ENCODE measurements at regions not wholly inside any gene's neighbourhood (a gene's known extent, or its start where the extent isn't known, plus 50 kb on each side); places are given as distances from the start of the nearest gene placed in this dataset.
"Not testable (repeated sequence)": the region's sequence is repeated elsewhere in the genome, so short reads cannot be mapped to it uniquely, and the experiment has no call there.

- no peak for DNase-seq (ENCODE audit: low read depth in 2 of 2)
Measured at GRCh38 chr1:10910681-10911489, 101.6 kb upstream of the TARDBP start.

DNA sequence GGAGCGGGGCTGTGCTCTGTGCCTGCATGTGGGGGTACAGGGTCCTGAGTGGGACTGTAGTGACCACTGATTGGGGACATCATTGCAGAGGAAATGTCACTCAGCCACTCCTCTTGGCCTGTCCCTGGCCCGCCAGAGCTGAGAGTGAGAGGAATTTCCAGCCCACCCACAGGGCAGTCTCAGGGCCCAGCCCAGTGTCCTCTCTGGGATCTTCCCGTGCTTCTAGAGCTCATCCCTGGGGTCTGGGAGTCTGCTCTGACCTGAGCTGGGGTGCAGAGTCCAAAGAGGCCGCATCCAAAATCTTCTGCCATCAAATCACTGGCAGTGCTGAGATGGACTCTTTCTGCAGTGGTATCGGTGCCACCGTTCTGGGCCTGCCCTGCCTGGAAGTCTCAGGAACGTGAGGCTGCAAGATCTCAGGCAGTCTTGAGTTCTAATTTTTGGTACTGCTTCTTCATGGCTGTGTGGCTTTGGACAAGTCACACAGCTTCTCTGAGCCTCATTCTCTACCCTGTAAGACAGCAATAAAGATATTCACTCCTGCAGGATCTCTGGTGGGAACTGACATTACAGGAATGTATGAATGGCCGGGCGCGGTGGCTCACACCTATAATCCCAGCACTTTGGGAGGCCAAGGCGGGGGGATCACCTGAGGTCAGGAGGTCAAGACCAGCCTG is 100.8 kb upstream of the TARDBP start:
- DNase-seq (ENCODE audit: low read depth in 2 of 2) = no peak

GRCh38 chr1:10912441-10912840 is 100.0 kb upstream of the TARDBP start:
- DNase-seq (ENCODE audit: low read depth in 2 of 2) = no peak

DNA sequence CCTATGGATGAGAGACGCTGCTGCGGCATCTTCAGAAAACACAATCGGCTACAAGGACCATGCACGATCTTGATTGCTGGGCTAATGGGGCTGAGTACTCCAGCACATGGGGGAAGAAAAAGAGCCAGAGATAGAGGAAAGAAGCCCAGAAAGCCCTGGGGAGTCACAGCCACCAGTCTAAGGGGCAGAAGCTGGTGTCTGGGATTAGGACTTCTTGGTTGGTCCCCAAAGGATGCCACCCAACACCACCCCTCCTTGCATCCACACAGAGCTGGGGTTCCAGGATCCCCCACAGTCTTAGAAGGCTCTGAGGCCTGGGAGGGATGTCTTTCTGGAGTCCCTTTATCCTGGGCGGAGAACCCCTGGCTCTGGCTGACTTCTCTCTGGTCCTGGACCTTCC is 98.4 kb upstream of the TARDBP start:
- no peak for DNase-seq (ENCODE audit: low read depth in 2 of 2)

- no peak for DNase-seq (ENCODE audit: low read depth in 2 of 2)
Measured at GRCh38 chr1:10915594-10915993, 96.9 kb upstream of the TARDBP start.

GRCh38 chr1:10916311-10916710 is 96.1 kb upstream of the TARDBP start:
- no peak for DNase-seq (ENCODE audit: low read depth in 2 of 2)

- DNase-seq (ENCODE audit: low read depth in 2 of 2) = no peak
Measured at GRCh38 chr1:10916991-10917390, 95.5 kb upstream of the TARDBP start.

- no peak for DNase-seq (ENCODE audit: low read depth in 2 of 2)
Measured at GRCh38 chr1:10917513-10918454, 94.7 kb upstream of the TARDBP start.

GRCh38 chr1:10918531-10918930 is 93.9 kb upstream of the TARDBP start:
- no peak for DNase-seq (ENCODE audit: low read depth in 2 of 2)

DNA sequence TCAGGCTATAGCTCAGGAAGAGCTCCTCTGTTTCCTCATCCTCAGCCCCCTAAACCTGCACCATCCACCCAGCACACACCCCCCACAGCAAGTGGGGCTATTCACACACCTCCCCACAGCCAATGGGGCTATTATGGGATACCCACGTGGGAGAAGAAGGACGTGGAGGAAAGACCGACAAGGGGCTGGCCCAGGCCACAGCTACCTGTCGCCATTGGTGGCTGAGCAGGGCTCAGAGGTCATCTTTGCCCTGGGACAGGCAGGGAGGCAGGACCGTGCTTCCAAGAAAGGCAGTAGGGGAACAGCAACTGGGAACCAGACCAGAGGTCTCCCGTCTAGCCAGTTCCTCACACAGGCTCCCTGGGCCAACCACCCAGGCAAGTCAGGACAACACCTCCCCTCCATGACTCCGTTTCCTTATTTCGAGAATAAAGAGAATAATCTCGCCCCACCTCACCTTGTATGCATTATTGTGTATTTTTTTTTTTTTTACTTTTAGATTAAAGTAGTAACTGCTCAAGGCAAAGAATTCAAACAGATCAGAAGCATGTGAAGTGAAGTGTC is 92.3 kb upstream of the TARDBP start:
- no peak for DNase-seq (ENCODE audit: low read depth in 2 of 2)

- DNase-seq (ENCODE audit: low read depth in 2 of 2) = not testable (repeated sequence)
Measured at GRCh38 chr1:10922315-10923060, 90.0 kb upstream of the TARDBP start.

DNA sequence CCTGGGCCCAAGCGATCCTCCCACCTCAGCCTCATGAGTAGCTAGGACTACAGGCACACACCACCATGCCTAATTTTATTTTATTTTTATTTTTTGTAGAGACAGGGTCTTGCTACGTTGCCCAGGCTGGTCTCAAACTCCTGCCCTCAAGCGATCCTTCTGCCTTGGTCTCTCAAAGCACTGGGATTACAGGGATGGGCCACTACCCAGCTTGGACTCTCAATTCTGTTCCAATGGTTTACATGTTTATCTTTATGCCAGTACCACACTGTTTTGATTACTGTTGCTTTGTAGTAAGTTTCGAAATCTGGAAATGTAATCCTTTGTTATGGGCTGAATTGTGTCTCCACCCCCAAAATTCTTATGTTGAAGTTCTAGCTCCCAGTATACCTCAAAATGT is 88.4 kb upstream of the TARDBP start:
- DNase-seq (ENCODE audit: low read depth in 2 of 2) = no peak

- no peak for DNase-seq (ENCODE audit: low read depth in 2 of 2)
Measured at GRCh38 chr1:10928654-10929053, 83.8 kb upstream of the TARDBP start.

- DNase-seq (ENCODE audit: low read depth in 2 of 2) = no peak
Measured at GRCh38 chr1:10932088-10932487, 80.4 kb upstream of the TARDBP start.

- no peak for DNase-seq (ENCODE audit: low read depth in 2 of 2)
Measured at GRCh38 chr1:10934150-10934818, 78.2 kb upstream of the TARDBP start.

- no peak for DNase-seq (ENCODE audit: low read depth in 2 of 2)
Measured at GRCh38 chr1:10935246-10935645, 77.2 kb upstream of the TARDBP start.

DNA sequence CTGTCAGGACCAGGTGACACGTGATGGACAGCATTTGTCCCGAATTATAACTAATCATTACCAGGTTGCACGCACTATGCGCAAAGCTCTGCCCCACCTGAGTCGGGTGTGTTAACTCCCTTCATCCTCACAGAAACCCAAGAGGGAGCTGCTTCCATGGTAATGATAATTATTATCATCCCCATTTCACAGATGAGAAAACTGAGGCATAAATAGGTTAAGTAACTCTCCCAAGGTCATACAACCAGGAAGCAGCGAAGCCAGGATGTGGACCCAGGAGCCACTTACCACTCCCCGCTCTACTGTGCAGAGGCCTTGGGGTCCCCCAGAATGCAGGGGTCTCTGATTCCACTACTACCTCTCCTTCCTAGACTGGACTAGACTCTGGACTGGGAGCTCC is 76.7 kb upstream of the TARDBP start:
- DNase-seq (ENCODE audit: low read depth in 2 of 2) = no peak

DNA sequence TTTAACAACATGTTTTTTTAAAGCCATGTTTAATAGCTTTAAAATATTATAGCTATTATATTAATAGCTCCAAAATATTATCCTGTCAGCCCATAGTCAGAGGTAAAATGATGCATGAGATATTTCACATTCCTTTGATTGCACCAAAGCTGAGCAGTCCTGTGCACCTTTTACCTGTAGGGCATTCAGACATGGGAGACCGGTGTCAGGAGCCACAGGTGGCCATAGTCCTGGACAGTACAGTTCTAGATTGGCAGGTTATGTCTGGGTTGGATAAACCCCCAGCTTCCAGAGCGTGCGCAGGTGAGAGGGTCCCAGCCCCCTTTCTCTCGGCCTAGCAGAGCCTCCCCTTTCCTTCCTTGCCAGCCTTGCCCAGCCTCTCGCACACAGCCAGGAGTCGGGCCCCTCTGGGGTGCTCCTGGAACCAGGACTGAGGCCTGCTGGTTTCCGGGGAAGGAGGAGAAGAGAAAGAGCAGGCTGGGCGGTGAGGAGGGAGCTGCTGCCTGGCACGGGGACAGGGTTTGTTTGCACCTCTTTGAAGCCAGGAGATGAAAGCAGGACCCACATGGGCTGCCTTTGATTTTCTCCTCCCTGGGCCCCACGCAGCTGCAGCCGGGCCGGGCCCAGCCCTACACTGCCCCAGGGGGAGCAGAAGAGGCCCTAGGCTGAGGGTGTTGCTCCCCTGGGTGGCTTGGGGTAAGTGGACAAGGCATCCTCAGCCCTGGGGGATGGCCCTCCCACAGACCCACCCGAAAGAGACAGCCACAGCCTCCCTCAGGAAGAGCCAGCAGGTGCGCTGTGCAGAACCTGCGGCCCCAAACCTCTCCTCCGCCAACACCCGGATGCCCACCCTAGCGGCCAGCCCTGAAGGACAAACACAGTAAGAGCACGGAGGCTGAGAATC is 75.2 kb upstream of the TARDBP start:
- DNase-seq (ENCODE audit: low read depth in 2 of 2) = no peak

GRCh38 chr1:10938741-10939417 is 73.6 kb upstream of the TARDBP start:
- DNase-seq (ENCODE audit: low read depth in 2 of 2) = no peak
